MCF 10A (cell line): ENCODE measurements at regions not wholly inside any gene's neighbourhood (a gene's known extent, or its start where the extent isn't known, plus 50 kb on each side); places are given as distances from the start of the nearest gene placed in this dataset.

Source experiments
- BruUV-seq: library from RNA; stranded (reverse); fragments of 400-500 nt; replicated peaks from 2 replicates; lab custom pipeline; 2021; lab: Mats Ljungman, UMichigan
- CTCF ChIA-PET: fragments of 300-600 bp; sonication (Branson Sonifier 250); formaldehyde crosslinking; extraction: SDS; loops from one replicate; lab custom pipeline; 2021; ENCODE audit warnings: antibody characterized with exemption, inconsistent platforms; lab: Yijun Ruan, JAX
- POLR2A ChIA-PET: fragments of 300-600, 350-650 bp; sonication (Branson Sonifier 250); formaldehyde crosslinking; extraction: SDS; loops from one replicate; lab custom pipeline; 2020; ENCODE audit warnings: antibody characterized with exemption, inconsistent platforms; lab: Yijun Ruan, JAX
- DNase-seq: peaks from one replicate; pipeline ENCODE4 v3.0.0-alpha.2; 2018; ENCODE audit not compliant: unreplicated experiment
- H3K27ac Mint-ChIP-seq: one replicate; pipeline ENCODE4 v1.8.0; 2022; ENCODE audit warnings: mild to moderate bottlenecking, low read depth, mixed read lengths; ENCODE audit not compliant: unreplicated experiment
- H3K27me3 Mint-ChIP-seq: one replicate; pipeline ENCODE4 v1.8.0; 2022; ENCODE audit warnings: mixed read lengths; ENCODE audit not compliant: insufficient read depth, unreplicated experiment
- H3K36me3 Mint-ChIP-seq: one replicate; pipeline ENCODE4 v1.8.0; 2022; ENCODE audit warnings: mild to moderate bottlenecking, moderate library complexity, mixed read lengths; ENCODE audit not compliant: insufficient read depth, unreplicated experiment
- H3K4me1 Mint-ChIP-seq: one replicate; pipeline ENCODE4 v1.8.0; 2022; ENCODE audit warnings: mixed read lengths; ENCODE audit not compliant: insufficient read depth, unreplicated experiment
- H3K4me3 Mint-ChIP-seq: one replicate; pipeline ENCODE4 v1.8.0; 2022; ENCODE audit warnings: mild to moderate bottlenecking, moderate library complexity, mixed read lengths; ENCODE audit not compliant: unreplicated experiment
- H3K9me3 Mint-ChIP-seq: one replicate; pipeline ENCODE4 v1.8.0; 2022; ENCODE audit warnings: mixed read lengths; ENCODE audit not compliant: unreplicated experiment
- CTCF ChIP-seq: fragments of 200-600 bp; IDR thresholded peaks from one replicate; pipeline ENCODE4 v1.8.0; 2022; ENCODE audit warnings: antibody characterized with exemption, mild to moderate bottlenecking; ENCODE audit not compliant: unreplicated experiment
- intact Hi-C: fragments of 100-400 bp; cut with micrococcal nuclease; formaldehyde crosslinking; loops from 2 replicates; pipeline ENCODE4 v1.14.1; 2022

- H3K4me1 Mint-ChIP-seq = no peaks in the 10 kb centered on the region
- no peak overlapping the region for H3K27ac Mint-ChIP-seq
- POLR2A ChIA-PET = no interaction called here
- no TSS peak for BruUV-seq
- no peak for DNase-seq
- CTCF ChIA-PET = no interaction called here
- H3K9me3 Mint-ChIP-seq = no peaks in the 10 kb centered on the region
- H3K4me3 Mint-ChIP-seq = no peak overlapping the region
- no peak for TF ChIP-seq CTCF
- no peaks in the 10 kb centered on the region for H3K36me3 Mint-ChIP-seq
- peaks cover 79% of the 10 kb centered on the region for H3K27me3 Mint-ChIP-seq
- intact Hi-C loops = no loop called here
Observed at GRCh38 chr2:21194147-21194546, 70.4 kb downstream of the TDRD15 start.

- DNase-seq = no peak
- peaks cover 86% of the 10 kb centered on the region for H3K27me3 Mint-ChIP-seq
- H3K27ac Mint-ChIP-seq = no peak overlapping the region
- H3K4me1 Mint-ChIP-seq = no peaks in the 10 kb centered on the region
- ChIA-PET POLR2A (no interaction called here), CTCF (interaction anchor here (0.6 to 0.7 kb wide), 2 partner anchors 48 to 1122 kb away, joined by 3 read pairs; no protein-coding TSS in a partner anchor)
- intact Hi-C loops = no loop called here
- H3K4me3 Mint-ChIP-seq = no peak overlapping the region
- no TSS peak for BruUV-seq
- TF ChIP-seq CTCF = no peak
- no peaks in the 10 kb centered on the region for H3K36me3 Mint-ChIP-seq
- no peaks in the 10 kb centered on the region for H3K9me3 Mint-ChIP-seq
Observed at GRCh38 chr2:21194858-21195271, 71.1 kb downstream of the TDRD15 start.

- Mint-ChIP-seq H3K9me3 (no peaks in the 10 kb centered on the region), H3K36me3 (no peaks in the 10 kb centered on the region), H3K27ac (no peak overlapping the region), H3K4me1 (no peaks in the 10 kb centered on the region), H3K4me3 (no peak overlapping the region), H3K27me3 (peaks cover 87% of the 10 kb centered on the region)
- intact Hi-C loops = no loop called here
- BruUV-seq = no TSS peak
- POLR2A ChIA-PET = no interaction called here
- CTCF ChIA-PET = interaction anchor here (0.6 to 0.7 kb wide), 2 partner anchors 48 to 1121 kb away, joined by 3 read pairs; no protein-coding TSS in a partner anchor
- no peak for DNase-seq
- no peak for TF ChIP-seq CTCF
Observed at GRCh38 chr2:21195326-21195725, 71.6 kb downstream of the TDRD15 start.

GRCh38 chr2:21198637-21199036 lies 74.9 kb downstream of the TDRD15 start:
- H3K4me1 Mint-ChIP-seq = no peaks in the 10 kb centered on the region
- ChIA-PET POLR2A (no interaction called here), CTCF (interaction anchor here (0.6 kb wide), 1 partner anchor 379 kb away, joined by 4 read pairs; no protein-coding TSS in a partner anchor)
- H3K36me3 Mint-ChIP-seq = no peaks in the 10 kb centered on the region
- intact Hi-C loops = no loop called here
- BruUV-seq = no TSS peak
- no peak overlapping the region for H3K27ac Mint-ChIP-seq
- no peak for TF ChIP-seq CTCF
- peaks cover 98% of the 10 kb centered on the region for H3K27me3 Mint-ChIP-seq
- no peaks in the 10 kb centered on the region for H3K9me3 Mint-ChIP-seq
- DNase-seq = no peak
- H3K4me3 Mint-ChIP-seq = no peak overlapping the region
